GM12875 (cell line): ENCODE measurements at regions not wholly inside any gene's neighbourhood (a gene's known extent, or its start where the extent isn't known, plus 50 kb on each side); places are given as distances from the start of the nearest gene placed in this dataset.

Source experiments
- H3K4me3 ChIP-seq: one replicate; pipeline ENCODE4 v1.5.1; 2011; ENCODE audit warnings: low read depth, low read length, control low read depth
- TF ChIP-seq, protein P1 (sequence below): IDR thresholded peaks from 2 replicates; pipeline ENCODE4 v1.5.1; 2011; ENCODE audit warnings: low read depth, mild to moderate bottlenecking, control low read depth, inconsistent platforms, low read length, moderate library complexity, borderline replicate concordance; ENCODE audit not compliant: insufficient read depth

GRCh38 chr5:89086390-89087086 is 203.6 kb upstream of the MEF2C start:
- TF ChIP-seq, protein P1, sequence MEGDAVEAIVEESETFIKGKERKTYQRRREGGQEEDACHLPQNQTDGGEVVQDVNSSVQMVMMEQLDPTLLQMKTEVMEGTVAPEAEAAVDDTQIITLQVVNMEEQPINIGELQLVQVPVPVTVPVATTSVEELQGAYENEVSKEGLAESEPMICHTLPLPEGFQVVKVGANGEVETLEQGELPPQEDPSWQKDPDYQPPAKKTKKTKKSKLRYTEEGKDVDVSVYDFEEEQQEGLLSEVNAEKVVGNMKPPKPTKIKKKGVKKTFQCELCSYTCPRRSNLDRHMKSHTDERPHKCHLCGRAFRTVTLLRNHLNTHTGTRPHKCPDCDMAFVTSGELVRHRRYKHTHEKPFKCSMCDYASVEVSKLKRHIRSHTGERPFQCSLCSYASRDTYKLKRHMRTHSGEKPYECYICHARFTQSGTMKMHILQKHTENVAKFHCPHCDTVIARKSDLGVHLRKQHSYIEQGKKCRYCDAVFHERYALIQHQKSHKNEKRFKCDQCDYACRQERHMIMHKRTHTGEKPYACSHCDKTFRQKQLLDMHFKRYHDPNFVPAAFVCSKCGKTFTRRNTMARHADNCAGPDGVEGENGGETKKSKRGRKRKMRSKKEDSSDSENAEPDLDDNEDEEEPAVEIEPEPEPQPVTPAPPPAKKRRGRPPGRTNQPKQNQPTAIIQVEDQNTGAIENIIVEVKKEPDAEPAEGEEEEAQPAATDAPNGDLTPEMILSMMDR, result no peak
- H3K4me3 ChIP-seq, result no peak overlapping the region

- TF ChIP-seq, protein P1, result no peak
Measured at GRCh38 chr5:89083791-89084190, 200.8 kb upstream of the MEF2C start.

GRCh38 chr5:89081360-89081759 is 198.4 kb upstream of the MEF2C start:
- H3K4me3 ChIP-seq, result no peak overlapping the region
- TF ChIP-seq, protein P1, result no peak

More at GRCh38 chr5:89083791-89084190, 200.8 kb upstream of the MEF2C start:
- no peak overlapping the region for H3K4me3 ChIP-seq

DNA sequence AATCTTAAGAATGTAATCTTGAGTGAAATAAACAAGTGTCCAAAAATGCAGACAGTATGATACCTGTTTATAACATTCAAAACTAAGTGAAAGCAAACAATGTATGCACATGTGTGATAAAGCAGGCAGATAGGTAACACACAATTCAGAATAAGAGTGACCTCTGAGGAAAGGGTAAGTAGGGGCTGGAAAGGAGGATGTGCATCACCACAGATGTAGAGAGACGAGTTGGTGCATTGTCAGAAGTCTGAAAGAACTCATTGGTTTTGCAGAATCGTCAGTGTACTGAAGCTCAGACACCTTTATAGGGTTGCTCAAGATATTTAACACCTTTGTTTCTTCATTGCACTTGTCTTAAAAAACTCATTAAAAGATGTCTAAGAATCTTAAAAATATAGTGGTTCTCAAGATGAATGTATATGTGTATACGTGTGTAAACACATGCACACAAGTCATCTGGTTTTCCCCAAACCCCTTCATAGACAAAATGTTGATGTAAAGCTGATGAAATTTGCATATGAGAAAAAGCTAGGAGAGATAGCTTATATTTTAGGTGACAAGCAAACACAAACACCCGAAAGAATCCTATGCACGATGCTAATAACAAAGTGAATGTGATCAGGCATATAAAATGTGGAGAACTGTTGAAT is 197.6 kb upstream of the MEF2C start:
- peak overlapping the region; percentile 5 for H3K4me3 ChIP-seq
- TF ChIP-seq, protein P1, result no peak

- TF ChIP-seq, protein P1, result no peak
Measured at GRCh38 chr5:89072842-89073672, 190.1 kb upstream of the MEF2C start.

DNA sequence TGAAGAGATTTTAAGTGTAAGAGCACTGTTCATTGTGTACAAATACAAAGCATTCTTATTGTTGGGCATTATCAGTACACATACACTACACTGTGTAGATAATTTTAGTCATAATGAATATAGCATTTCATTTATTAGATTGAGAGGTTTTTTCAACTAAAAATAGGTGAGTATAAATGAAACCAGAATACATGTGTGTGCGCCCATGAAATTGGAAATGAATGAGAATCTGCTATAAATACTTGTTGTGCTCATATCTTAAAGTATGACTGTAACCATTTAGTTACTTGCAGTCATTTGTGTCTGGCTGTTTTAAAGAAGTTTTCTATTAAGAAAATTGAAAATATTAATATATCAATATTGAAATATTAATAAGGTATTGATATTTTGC is 189.0 kb upstream of the MEF2C start:
- TF ChIP-seq, protein P1, result no peak

More at GRCh38 chr5:89072842-89073672, 190.1 kb upstream of the MEF2C start:
- no peak overlapping the region for H3K4me3 ChIP-seq

More for the DNA sequence above, 189.0 kb upstream of the MEF2C start:
- peak overlapping the region; percentile 12 for H3K4me3 ChIP-seq
